ENCODE measurements at regions not wholly inside any gene's neighbourhood (a gene's known extent, or its start where the extent isn't known, plus 50 kb on each side); places are given as distances from the start of the nearest gene placed in this dataset.

DNA sequence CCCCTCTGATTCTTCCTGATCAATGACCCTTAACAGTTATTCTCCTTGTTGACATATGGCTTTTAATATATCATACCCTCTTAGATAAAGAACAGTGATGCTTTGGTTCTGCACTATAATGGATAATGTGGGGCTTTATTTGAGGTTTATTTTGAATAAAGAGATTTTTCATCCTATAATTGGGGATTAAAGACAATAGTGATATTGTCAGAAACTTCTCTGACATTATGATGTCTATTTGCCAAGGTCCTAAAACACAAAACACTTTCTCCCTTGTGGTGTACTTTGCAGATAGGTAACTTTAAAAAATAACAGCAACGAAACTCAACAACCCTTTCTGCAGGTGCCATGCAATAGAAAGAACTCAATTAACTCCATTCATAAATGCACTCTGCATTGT is 243.6 kb upstream of the RHOBTB1 start:
- H3K9ac ChIP-seq (ENCODE audit: low read length), result no peak overlapping the region

DNA sequence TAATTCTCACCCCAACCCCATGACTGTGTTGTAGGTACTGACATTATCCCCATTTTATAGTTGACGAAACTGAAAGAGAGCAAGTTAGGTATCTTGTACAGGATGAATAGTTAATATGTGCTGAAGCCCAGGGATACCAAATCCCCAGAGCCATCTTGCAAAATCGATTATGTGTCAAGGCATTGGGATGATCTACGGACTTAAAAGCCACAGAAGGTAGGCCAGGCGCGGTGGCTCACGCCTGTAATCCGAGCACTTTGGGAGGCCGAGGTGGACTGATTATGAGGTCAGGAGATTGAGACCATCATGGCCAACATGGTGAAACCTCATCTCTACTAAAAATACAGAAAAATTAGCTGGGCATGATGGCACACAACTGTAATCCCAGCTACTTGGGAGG is 242.4 kb upstream of the RHOBTB1 start:
- TF ChIP-seq EZH2 (IDR thresholded peaks at IDR 0.05; ENCODE audit: low read length, unreplicated experiment), result no peak
- no peak for TF ChIP-seq EZH2phosphoT487 (IDR thresholded peaks at IDR 0.05; ENCODE audit: borderline replicate concordance, low read length)
- TF ChIP-seq, protein P1, sequence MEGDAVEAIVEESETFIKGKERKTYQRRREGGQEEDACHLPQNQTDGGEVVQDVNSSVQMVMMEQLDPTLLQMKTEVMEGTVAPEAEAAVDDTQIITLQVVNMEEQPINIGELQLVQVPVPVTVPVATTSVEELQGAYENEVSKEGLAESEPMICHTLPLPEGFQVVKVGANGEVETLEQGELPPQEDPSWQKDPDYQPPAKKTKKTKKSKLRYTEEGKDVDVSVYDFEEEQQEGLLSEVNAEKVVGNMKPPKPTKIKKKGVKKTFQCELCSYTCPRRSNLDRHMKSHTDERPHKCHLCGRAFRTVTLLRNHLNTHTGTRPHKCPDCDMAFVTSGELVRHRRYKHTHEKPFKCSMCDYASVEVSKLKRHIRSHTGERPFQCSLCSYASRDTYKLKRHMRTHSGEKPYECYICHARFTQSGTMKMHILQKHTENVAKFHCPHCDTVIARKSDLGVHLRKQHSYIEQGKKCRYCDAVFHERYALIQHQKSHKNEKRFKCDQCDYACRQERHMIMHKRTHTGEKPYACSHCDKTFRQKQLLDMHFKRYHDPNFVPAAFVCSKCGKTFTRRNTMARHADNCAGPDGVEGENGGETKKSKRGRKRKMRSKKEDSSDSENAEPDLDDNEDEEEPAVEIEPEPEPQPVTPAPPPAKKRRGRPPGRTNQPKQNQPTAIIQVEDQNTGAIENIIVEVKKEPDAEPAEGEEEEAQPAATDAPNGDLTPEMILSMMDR (conservative IDR thresholded peaks at IDR 0.05; ENCODE audit: low read depth, low read length), result no peak
- no peaks in the 10 kb centered on the region for H3K4me1 ChIP-seq (ENCODE audit: insufficient read depth, low read length)
- no peaks in the 10 kb centered on the region for H4K20me1 ChIP-seq (ENCODE audit: low read length)
- H3K9ac ChIP-seq (ENCODE audit: low read length), result no peak overlapping the region
- H3K36me3 ChIP-seq (ENCODE audit: low read depth, low read length), result no peaks in the 10 kb centered on the region
- H3K9me3 ChIP-seq (ENCODE audit: low read length), result no peaks in the 10 kb centered on the region
- H3K4me2 ChIP-seq (ENCODE audit: low read length), result no peak overlapping the region
- no TSS peak for BruUV-seq (replicated peaks)
- no peaks in the 10 kb centered on the region for H3K27me3 ChIP-seq (ENCODE audit: low read length)
- POLR2A ChIA-PET (ENCODE audit: unreplicated experiment), result no interaction called here
- H3K79me2 ChIP-seq (ENCODE audit: low read length), result no peaks in the 10 kb centered on the region
- H2AFZ ChIP-seq (ENCODE audit: low read length), result no peak overlapping the region
- DNase-seq (no peak), ATAC-seq (no peak)
- intact Hi-C loops (cut with micrococcal nuclease), result no loop called here
- H3K9me2 ChIP-seq (replicated peaks; ENCODE audit: low read length), result no peaks in the 10 kb centered on the region
- H3K4me3 ChIP-seq (ENCODE audit: low read length), result no peak overlapping the region
- no peaks in the 10 kb centered on the region for H3F3A ChIP-seq (ENCODE audit: low read length, unreplicated experiment)
- CTCF ChIA-PET, result no interaction called here
- H3K27ac ChIP-seq (ENCODE audit: low read length), result no peak overlapping the region

More for the DNA sequence above, 243.6 kb upstream of the RHOBTB1 start:
- DNase-seq (no peak), ATAC-seq (no peak)
- H3K36me3 ChIP-seq (ENCODE audit: low read depth, low read length), result no peaks in the 10 kb centered on the region
- no peak overlapping the region for H2AFZ ChIP-seq (ENCODE audit: low read length)
- no peak overlapping the region for H3K4me2 ChIP-seq (ENCODE audit: low read length)
- H3K4me1 ChIP-seq (ENCODE audit: insufficient read depth, low read length), result no peaks in the 10 kb centered on the region
- no peak overlapping the region for H3K4me3 ChIP-seq (ENCODE audit: low read length)
- no peaks in the 10 kb centered on the region for H4K20me1 ChIP-seq (ENCODE audit: low read length)
- H3K79me2 ChIP-seq (ENCODE audit: low read length), result no peaks in the 10 kb centered on the region
- ChIA-PET POLR2A (ENCODE audit: unreplicated experiment) (no interaction called here), CTCF (no interaction called here)
- no peak overlapping the region for H3K27ac ChIP-seq (ENCODE audit: low read length)
- H3K9me3 ChIP-seq (ENCODE audit: low read length), result no peaks in the 10 kb centered on the region
- intact Hi-C loops (cut with micrococcal nuclease), result no loop called here
- no peaks in the 10 kb centered on the region for H3K9me2 ChIP-seq (replicated peaks; ENCODE audit: low read length)
- no peaks in the 10 kb centered on the region for H3K27me3 ChIP-seq (ENCODE audit: low read length)
- TF ChIP-seq, protein P1 (conservative IDR thresholded peaks at IDR 0.05; ENCODE audit: low read depth, low read length), result no peak
- no peak for TF ChIP-seq EZH2phosphoT487 (IDR thresholded peaks at IDR 0.05; ENCODE audit: borderline replicate concordance, low read length)
- no peak for TF ChIP-seq EZH2 (IDR thresholded peaks at IDR 0.05; ENCODE audit: low read length, unreplicated experiment)
- H3F3A ChIP-seq (ENCODE audit: low read length, unreplicated experiment), result no peaks in the 10 kb centered on the region
- no TSS peak for BruUV-seq (replicated peaks)

GRCh38 chr10:61184429-61184828 is 240.4 kb upstream of the RHOBTB1 start:
- Histone ChIP-seq H3K36me3 (ENCODE audit: low read depth, low read length) (no peaks in the 10 kb centered on the region), H2AFZ (ENCODE audit: low read length) (no peak overlapping the region), H3K4me1 (ENCODE audit: insufficient read depth, low read length) (no peaks in the 10 kb centered on the region), H3K9me3 (ENCODE audit: low read length) (no peaks in the 10 kb centered on the region), H3K9ac (ENCODE audit: low read length) (no peak overlapping the region), H3K4me2 (ENCODE audit: low read length) (no peak overlapping the region), H3K79me2 (ENCODE audit: low read length) (no peaks in the 10 kb centered on the region), H3F3A (ENCODE audit: low read length, unreplicated experiment) (no peaks in the 10 kb centered on the region), H3K4me3 (ENCODE audit: low read length) (no peak overlapping the region), H3K27ac (ENCODE audit: low read length) (no peak overlapping the region), H3K9me2 (replicated peaks; ENCODE audit: low read length) (no peaks in the 10 kb centered on the region), H3K27me3 (ENCODE audit: low read length) (no peaks in the 10 kb centered on the region), H4K20me1 (ENCODE audit: low read length) (no peaks in the 10 kb centered on the region)
- BruUV-seq (replicated peaks), result no TSS peak
- ChIA-PET CTCF (no interaction called here), POLR2A (ENCODE audit: unreplicated experiment) (interaction anchor here (0.6 to 0.7 kb wide), 3 partner anchors 104 to 875 kb away, joined by 5 to 12 read pairs (median 6); no protein-coding TSS in a partner anchor)
- ATAC-seq, result no peak
- TF ChIP-seq, protein P1 (conservative IDR thresholded peaks at IDR 0.05; ENCODE audit: low read depth, low read length), result no peak
- no peak for TF ChIP-seq EZH2phosphoT487 (IDR thresholded peaks at IDR 0.05; ENCODE audit: borderline replicate concordance, low read length)
- no peak for TF ChIP-seq EZH2 (IDR thresholded peaks at IDR 0.05; ENCODE audit: low read length, unreplicated experiment)
- intact Hi-C loops (cut with micrococcal nuclease), result no loop called here
- DNase-seq, result no peak
